GM18508 (cell line): ENCODE measurements at regions not wholly inside any gene's neighbourhood (a gene's known extent, or its start where the extent isn't known, plus 50 kb on each side); places are given as distances from the start of the nearest gene placed in this dataset.

ENCODE experiments used
- ATAC-seq: cut with Tn5 transposase; IDR thresholded peaks from one replicate; pipeline ENCODE4 v1.9.1; 2021; ENCODE audit warnings: moderate number of reproducible peaks; ENCODE audit not compliant: insufficient read depth, unreplicated experiment

GRCh38 chr3:161555320-161555719 lies 58.7 kb downstream of the OTOL1 start:
- ATAC-seq: no peak

GRCh38 chr3:161556533-161556932 lies 59.9 kb downstream of the OTOL1 start:
- ATAC-seq: no peak

- no peak for ATAC-seq
Observed at GRCh38 chr3:161556941-161557340, 60.3 kb downstream of the OTOL1 start.

GRCh38 chr3:161557445-161558150 lies 61.0 kb downstream of the OTOL1 start:
- ATAC-seq: no peak

GRCh38 chr3:161558236-161558635 lies 61.6 kb downstream of the OTOL1 start:
- no peak for ATAC-seq

GRCh38 chr3:161559177-161559998 lies 62.8 kb downstream of the OTOL1 start:
- no peak for ATAC-seq

- peak; percentile 49 for ATAC-seq
Observed at GRCh38 chr3:161560008-161560637, 63.5 kb downstream of the OTOL1 start.

- no peak for ATAC-seq
Observed at GRCh38 chr3:161567577-161568361, 71.2 kb downstream of the OTOL1 start.

GRCh38 chr3:161568671-161569070 lies 72.1 kb downstream of the OTOL1 start:
- ATAC-seq: no peak

- no peak for ATAC-seq
Observed at GRCh38 chr3:161571951-161572350, 75.3 kb downstream of the OTOL1 start.

- ATAC-seq: no peak
Observed at GRCh38 chr3:161573136-161573535, 76.5 kb downstream of the OTOL1 start.

GRCh38 chr3:161575901-161576300 lies 79.3 kb downstream of the OTOL1 start:
- no peak for ATAC-seq

GRCh38 chr3:161576311-161576710 lies 79.7 kb downstream of the OTOL1 start:
- ATAC-seq: no peak

- ATAC-seq: no peak
Observed at GRCh38 chr3:161576714-161577510, 80.3 kb downstream of the OTOL1 start.

GRCh38 chr3:161577662-161578061 lies 81.1 kb downstream of the OTOL1 start:
- ATAC-seq: no peak

GRCh38 chr3:161579395-161580126 lies 83.0 kb downstream of the OTOL1 start:
- no peak for ATAC-seq

GRCh38 chr3:161585922-161586321 lies 89.3 kb downstream of the OTOL1 start:
- ATAC-seq: no peak

- no peak for ATAC-seq
Observed at GRCh38 chr3:161586556-161587235, 90.1 kb downstream of the OTOL1 start.
